Erythroblast (primary cell): ENCODE measurements at regions not wholly inside any gene's neighbourhood (a gene's known extent, or its start where the extent isn't known, plus 50 kb on each side); places are given as distances from the start of the nearest gene placed in this dataset.

Experiments used
- DNase-seq, 2 experiments: peaks; one replicate each; lab custom pipeline; 2025; lab: John Stamatoyannopoulos, UW
- GATA1 ChIP-seq: IDR thresholded peaks from 2 replicates; pipeline ENCODE4 v1.6.1; 2011; ENCODE audit warnings: low read depth, mild to moderate bottlenecking, control low read depth, low read length, moderate library complexity
- POLR2A ChIP-seq: IDR thresholded peaks from 2 replicates; pipeline ENCODE4 v1.6.1; 2011; ENCODE audit warnings: mild to moderate bottlenecking, low read length

DNA sequence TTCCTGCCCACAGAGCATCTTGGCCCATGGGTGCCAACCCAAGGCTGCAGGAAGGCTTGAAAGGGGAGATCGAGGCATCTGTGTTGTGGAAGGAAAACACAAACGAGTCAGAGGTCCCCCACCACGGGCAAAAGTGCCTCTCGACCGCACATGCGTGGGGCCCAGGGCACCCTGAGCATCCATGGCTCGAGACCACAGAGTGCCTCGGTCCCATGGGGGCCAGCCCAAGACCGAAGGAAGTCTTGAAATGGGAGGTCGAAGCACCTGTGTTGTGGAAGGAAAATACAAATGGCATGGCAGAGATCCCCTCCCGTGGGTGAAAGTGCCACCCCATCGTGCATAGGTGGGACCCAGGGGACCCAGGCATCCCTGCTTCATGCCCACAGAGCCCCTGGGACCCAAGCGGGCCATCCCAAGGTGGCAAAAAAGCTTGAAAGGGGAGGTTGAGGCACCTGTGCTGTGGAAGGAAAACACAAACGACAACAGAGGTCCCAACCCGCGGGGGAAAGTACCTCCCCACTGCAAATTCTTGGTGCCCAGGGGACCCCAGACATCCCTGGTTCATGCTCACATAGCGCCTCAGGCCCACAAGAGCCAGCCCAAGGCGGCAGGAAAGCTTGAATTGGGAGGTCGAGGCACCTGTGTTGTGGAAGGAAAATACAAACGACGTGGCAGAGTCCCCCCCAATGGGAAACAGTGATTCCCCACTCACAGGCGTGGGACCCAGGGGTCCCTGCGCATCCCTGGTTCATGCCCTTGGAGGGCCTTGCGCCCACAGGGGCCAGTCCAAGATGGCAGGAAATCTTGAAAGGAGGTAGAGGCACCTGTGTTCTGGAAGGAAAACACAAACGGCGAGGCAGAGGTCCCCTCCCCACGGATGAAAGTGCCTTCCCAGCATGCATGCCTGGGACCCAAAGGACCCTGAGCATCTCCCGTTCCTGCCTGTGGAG is 373.0 kb downstream of the ALG10 start:
- no peak for DNase-seq

DNA sequence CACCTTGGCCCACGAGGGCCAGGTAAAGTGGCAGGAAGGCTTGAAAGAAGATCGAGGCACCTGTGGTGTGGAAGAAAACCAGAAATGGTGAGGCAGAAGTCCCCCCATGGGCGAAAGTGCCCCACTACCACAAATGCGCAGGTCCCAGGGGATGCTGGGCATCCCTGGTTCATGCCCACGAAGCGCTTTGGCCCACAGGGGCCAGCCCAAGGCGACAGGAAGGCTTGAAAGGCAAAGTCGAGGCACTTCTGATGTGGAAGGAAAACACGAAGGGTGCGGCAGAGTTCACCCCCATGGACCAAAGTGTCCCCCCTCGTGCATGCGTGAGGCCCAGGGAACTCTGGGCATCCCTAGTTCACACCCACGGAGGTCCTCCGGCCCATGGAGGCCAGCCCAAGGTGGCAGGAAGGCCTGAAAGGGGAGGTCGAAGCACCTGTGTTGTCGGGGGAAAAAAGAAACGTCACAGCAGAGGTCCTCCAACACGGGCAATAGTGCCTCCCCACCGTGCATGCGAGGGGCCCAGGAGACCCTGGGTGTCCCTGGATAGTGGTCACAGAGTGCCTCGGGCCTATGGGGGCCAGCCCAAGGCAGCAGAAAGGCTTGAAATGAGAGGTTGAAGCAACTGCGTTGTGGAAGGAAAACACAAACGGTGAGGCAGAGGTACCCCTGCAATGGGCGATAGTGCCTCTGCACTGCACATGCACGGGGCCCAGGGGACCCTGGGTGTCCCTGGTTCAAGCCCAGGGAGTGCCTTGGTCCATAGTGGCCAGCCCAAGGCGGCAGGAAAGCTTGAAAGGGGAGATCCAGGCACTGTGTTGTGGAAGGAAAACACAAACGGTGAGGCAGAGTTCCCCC is 373.9 kb downstream of the ALG10 start:
- no peak for DNase-seq
- TF ChIP-seq GATA1: no peak
- no peak for TF ChIP-seq POLR2A

More for the DNA sequence above, 373.0 kb downstream of the ALG10 start:
- TF ChIP-seq POLR2A (no peak), GATA1 (no peak)

DNA sequence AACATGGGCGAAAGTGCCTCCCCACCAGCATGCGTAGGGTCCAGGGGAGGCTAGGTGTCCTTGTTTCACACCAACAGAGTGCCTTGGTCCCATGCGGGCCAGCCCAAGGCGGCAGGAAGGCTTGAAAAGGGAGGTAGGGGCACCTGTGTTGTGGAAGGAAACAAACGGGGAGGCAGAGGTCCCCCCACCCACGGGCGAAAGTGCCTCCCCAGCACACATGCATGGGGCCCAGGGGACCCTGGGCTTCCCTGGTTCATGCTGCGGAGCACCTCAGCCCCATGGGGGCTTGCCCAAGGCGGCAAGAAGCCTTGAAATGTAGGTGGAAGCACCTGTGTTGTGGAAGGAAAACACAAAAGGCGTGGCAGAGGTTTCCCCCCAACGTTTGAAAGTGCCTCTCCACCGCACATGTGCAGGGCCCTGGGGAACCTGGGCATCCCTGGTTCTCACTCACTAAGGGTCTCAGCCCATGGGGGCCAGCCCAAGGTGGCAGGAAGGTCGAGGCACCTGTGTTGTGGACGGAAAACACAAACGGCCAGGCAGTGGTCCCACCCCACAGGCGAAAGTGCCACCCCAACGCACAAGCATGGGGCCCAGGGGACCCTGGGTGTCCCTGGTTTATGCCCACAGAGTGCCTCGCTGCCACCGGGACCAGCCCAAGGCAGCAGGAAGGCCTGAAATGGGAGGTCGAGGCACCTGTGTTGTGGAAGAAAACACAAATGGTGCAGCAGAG is 374.7 kb downstream of the ALG10 start:
- DNase-seq: no peak
- no peak for TF ChIP-seq POLR2A
- no peak for TF ChIP-seq GATA1

DNA sequence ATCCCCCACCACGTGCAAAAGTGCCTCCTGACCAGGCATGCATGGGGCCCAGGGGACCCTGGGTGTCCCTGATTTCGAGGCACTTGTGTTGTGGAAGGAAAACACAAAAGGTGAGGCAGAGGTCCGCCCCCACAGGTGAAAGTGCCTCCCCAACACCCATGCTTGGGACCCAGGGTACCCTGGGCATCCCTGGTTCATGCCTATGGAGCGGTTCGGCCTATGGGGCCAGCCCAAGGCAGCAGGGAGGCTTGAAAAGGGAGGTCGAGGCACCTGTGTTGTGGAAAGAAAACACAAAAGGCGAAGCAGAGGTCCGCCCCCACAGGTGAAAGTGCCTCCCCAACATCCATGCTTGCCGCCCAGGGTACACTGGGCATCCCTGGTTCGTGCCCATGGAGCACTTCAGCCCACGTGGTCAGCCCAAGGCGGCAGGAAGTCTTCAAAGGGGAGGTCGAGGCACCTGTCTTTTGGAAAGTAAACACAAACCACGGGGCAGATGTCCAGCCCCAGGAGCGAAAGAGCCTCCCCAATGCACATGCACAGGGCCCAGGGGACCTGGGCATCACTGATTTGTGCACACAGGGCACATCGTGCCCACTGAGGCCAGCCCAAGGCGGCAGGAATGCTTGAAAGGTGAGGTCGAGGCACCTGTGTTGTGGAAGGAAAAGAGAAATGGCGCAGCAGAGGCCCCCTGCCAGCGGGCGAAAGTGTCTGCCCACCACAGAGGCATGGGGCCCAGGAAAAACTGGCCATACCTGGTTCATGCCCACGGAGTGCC is 375.5 kb downstream of the ALG10 start:
- TF ChIP-seq POLR2A (no peak), GATA1 (no peak)
- no peak for DNase-seq

DNA sequence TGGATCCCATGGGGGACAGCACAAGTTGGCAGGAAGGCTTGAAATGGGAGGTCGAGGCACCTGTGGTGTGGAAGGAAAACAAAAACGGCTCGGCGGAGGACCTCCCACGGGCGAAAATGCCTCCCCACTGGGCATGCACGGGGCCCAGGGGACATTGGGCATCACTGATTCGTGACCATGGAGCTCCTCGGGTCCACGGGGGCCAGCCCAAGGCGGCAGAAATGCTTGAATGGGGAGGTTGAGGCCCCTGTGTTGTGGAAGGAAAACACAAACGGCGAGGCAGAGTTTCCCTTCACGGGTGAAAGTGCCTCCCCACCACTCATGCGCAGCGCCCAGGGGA is 376.0 kb downstream of the ALG10 start:
- no peak for DNase-seq
- no peak for TF ChIP-seq GATA1
- TF ChIP-seq POLR2A: no peak

DNA sequence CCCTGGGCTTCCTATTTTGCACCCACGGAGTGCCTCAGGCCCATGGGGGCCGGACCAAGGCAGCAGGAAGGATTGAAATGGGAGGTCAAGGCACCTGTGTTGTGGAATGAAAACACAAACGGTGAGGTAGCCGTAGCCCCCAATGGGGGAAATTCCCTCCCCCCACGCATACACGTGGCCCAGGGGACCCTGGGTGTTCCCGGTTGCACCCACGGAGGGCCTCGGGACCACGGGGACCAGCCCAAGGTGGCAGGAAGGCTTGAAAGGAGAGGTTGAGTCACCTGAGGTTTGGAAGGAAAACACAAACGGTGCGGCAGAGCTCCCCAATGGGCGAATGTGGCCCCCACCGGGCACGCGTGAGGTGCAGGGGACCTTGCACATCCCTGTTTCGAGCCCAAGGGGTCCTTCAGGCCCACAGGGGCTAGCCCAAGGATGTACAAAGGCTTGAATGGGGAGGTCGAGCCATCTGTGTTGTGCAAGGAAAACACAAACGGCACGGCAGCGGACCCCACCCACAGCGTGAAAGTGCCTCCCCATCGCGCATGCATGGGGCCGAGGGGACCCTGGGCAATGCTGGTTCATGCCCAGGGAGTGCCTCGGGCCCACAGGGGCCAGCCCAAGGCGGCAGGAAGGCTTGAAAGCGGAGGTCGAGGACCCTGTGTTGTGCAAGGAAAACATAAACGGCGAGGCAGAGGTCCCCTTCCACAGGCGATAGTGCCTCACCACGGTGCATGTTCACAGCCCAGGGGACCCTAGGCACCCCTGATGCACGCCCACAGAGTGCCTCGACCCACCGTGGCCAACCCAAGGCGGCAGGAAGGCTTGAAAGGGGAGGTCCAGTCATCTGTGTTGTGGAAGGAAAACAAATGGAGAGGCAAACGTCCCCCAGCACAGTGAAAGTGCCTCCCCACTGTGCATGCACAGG is 376.7 kb downstream of the ALG10 start:
- no peak for DNase-seq
- TF ChIP-seq GATA1: no peak

DNA sequence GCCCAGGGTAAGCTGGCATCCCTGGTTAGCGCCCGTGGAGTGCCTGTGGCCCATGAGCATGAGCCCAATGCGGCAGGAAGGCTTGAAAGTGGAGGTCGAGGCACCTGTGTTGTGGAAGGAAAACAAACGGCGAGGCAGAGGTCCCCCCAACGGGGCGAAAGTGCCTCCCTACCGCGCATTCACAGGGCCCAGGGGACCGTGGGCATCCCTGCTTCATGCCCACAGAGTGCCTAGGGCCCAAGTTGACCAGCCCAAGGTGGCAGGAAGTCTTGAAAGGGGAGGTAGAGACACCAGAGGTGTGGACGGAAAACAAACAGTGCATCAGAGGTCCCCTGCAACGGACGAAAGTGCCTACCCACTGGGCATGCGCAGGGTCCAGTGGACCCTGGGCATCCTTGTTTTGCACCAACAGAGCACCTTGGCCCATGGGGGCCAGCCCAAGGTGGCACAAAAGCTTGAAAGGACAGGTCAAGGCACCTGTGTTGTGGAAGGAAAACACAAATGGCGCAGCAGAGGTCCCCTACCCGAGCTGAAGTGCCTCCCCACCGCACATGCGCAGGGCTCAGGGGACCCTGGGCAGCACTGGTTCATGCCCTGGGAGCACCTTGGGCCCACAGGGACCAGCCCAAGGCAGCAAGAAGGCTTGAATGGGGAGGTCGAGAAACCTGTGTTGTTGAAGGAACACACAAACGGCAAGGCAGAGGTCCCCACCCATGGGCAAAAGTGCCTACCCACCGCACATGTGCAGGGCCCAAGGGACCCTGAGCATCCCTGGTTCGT is 377.5 kb downstream of the ALG10 start:
- DNase-seq: no peak
- no peak for TF ChIP-seq GATA1
- no peak for TF ChIP-seq POLR2A

DNA sequence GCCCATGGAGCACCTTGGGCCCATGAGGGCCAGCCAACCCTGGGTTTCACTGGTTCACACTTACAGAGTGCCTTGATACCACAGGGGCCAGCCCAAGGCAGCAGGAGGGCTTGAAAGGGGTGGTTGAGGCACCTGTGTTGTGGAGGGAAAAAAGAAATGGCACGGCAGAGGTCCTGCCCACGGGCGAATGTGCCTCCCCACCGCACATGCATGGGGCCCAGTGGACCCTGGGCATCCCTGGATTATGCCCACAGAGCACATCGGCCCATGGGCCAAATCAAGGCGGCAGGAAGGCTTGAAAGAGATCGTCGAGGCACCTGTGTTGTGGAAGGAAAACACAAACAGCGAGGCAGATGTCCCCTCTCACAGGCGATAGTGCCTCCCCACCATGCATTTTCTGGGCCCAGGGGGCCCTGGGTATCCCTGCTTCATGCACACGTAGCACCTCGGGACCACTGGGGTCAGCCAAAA is 378.1 kb downstream of the ALG10 start:
- TF ChIP-seq GATA1: no peak
- TF ChIP-seq POLR2A: no peak
- DNase-seq: no peak

DNA sequence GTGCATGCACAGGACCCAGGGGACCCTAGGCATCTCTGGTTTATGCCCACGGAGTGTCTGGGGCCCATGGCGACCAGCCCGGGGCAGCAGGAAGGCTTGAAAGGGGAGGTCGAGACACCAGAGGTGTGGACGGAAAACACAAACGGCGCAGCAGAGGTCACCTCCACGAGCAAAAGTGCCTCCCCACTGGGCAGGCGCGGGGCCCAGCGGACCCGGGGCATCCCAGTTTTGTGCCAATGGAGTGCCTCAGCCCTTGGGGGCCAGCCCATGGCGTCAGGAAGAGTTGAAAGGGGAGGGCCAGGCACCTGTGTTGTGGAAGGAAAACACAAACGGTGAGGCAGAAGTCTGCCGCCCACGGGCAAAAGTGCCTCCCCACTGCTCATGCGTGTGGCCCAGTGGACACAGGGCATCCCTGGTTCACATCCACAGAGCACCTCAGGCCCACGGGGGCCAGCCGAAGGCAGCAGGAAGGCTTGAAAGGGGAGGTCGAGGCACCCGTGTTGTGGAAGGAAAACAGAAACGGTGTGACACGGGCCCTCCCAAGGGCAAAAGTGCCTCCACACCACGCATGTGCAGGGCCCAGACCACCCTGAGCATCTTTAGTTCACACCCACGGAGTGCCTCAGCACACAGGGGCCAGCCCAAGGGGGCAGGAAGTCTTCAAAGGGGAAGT is 378.8 kb downstream of the ALG10 start:
- TF ChIP-seq GATA1 (no peak), POLR2A (no peak)
- no peak for DNase-seq

DNA sequence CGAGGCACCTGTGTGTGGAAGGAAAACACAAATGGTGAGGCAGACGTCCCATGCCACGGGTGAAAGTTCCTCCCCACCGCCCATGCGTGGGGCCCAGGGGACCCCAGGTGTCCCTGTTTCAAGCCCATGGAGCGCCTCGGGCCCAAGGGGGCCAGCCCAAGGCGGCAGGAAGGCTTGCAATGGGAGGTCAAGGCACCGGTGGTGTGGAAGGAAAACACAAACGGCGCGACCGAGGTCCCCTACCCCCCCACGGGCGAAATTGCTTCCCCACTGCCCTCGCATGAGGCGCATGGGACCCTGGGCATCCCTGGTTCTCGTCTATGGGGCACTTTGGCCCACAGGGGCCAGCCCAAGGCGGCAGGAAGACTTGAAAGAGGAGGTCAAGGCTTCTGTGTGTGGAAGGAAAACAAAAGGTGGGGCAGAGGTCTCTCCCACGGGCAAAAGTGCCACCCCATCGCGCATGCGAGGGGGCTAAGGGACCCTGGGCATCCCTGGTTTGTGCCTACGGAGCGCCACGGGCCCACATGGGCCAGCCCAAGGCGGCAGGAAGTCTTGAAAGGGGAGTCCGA is 379.4 kb downstream of the ALG10 start:
- TF ChIP-seq POLR2A: no peak
- TF ChIP-seq GATA1: no peak
- DNase-seq: no peak
